Kidney (tissue), 13 donors: ENCODE measurements at regions not wholly inside any gene's neighbourhood (a gene's known extent, or its start where the extent isn't known, plus 50 kb on each side); places are given as distances from the start of the nearest gene placed in this dataset.

Experiments used
- DNase-seq, 5 donors: peaks; one replicate each; pipeline ENCODE4 v3.0.0-alpha.2; 2013 to 2020
- FAIRE-seq: peaks from 2 replicates; lab custom pipeline; 2012; peaks lifted over from hg19 to GRCh38; lab: Jason Lieb, UNC
- H3K27ac ChIP-seq, 2 donors: one replicate each; pipeline ENCODE4 v1.7.0; 2013; ENCODE audit warnings: low read depth in 2 of 2, low read length in 2 of 2, inconsistent platforms in 1 of 2
- H3K27me3 ChIP-seq: one replicate; pipeline ENCODE4 v1.7.1; 2013; ENCODE audit warnings: low read length, inconsistent platforms; ENCODE audit not compliant: control insufficient read depth, insufficient read depth
- H3K36me3 ChIP-seq, 3 donors: one replicate each; pipeline versions ENCODE4 v1.7.0 to v1.7.1; 2013; ENCODE audit warnings: low read length in 3 of 3, control low read depth in 1 of 3, inconsistent platforms in 1 of 3; ENCODE audit not compliant: insufficient read depth in 3 of 3, control insufficient read depth in 2 of 3
- H3K4me1 ChIP-seq, 3 donors: one replicate each; pipeline versions ENCODE4 v1.7.0 to v1.7.1; 2013; ENCODE audit warnings: low read length in 3 of 3, inconsistent platforms in 1 of 3, low read depth in 1 of 3; ENCODE audit not compliant: control insufficient read depth in 2 of 3, insufficient read depth in 2 of 3
- H3K4me3 ChIP-seq, 3 donors: one replicate each; pipeline versions ENCODE4 v1.7.0 to v1.8.1; 2013; ENCODE audit warnings: low read length in 3 of 3, control low read depth in 1 of 3, inconsistent platforms in 1 of 3
- H3K9ac ChIP-seq, 3 donors: one replicate each; pipeline versions ENCODE4 v1.7.0 to v1.7.1; 2013; ENCODE audit warnings: low read length in 3 of 3, control low read depth in 1 of 3, inconsistent platforms in 1 of 3
- H3K9me3 ChIP-seq, 3 donors: one replicate each; pipeline versions ENCODE4 v1.7.0 to v1.7.1; 2013; ENCODE audit warnings: low read length in 3 of 3, control low read depth in 1 of 3, inconsistent platforms in 1 of 3; ENCODE audit not compliant: control insufficient read depth in 2 of 3, insufficient read depth in 1 of 3
- intact Hi-C: fragments of 100-400 bp; cut with DNase I; formaldehyde crosslinking; loops from one replicate; pipeline ENCODE4 v1.11.1; 2022
- TF ChIP-seq, protein P1 (sequence below): IDR thresholded peaks from 3 replicates; pipeline ENCODE4 v1.5.1; 2012; ENCODE audit warnings: mild to moderate bottlenecking, moderate library complexity, borderline replicate concordance; ENCODE audit not compliant: insufficient read depth; ENCODE audit errors: extremely low read depth
- donor health status: control.
- donor health status: control.
- donor health status: control.
- donor health status: control.
- donor health status: control.
- donor health status: DM: yes; HTN: yes; CAD: no.
- donor health status: Normal renal cell carcinoma (clear cell type).

DNA sequence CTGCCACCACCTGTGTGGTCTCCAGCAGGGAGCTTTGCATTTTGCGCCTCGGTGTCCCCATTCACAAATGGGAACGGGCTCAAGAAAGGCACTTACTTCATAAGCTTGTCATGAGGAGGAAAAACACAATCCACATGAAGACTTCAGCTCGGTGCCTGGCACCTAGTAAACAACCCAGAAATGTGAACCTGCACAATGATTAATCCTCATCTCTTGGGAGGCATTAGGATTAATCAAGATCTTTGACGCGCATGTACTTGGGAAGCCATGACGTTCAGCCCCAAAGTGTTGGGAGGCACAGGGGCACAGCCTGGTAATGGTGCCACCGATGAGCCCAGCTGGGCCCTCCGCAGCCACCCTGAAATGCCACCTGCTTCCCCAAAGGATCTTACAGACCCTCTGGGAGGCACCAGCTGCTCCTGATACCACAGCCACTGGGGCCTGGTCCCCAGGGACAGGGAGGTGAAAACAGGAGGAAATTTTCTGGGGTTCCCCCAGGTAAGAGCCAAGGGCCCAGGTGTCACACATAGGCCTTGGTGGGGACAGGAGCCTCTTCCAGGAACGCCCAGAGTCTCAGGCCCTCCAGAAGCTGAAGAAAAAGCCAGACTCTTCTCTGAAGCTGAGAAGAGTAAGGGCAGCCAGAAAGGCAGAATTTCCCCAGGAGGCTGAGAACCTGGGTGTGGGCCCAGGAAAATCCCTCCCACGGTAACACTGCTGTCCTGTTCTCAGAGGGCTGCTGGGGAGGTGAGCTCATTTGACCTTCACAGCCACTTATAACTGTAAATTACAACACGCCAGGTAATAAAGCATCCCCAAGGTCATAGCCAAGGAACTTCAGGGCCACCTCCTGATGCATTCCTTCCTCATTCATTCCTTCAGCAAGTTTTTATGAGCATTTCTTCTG lies 507.5 kb downstream of the SHQ1 start:
- Histone ChIP-seq H3K27ac (no peak overlapping the region), H3K27me3 (no peaks in the 10 kb centered on the region)
- peak in 3 of 5 donors; percentile 30 to 64 (median 39) for DNase-seq

DNA sequence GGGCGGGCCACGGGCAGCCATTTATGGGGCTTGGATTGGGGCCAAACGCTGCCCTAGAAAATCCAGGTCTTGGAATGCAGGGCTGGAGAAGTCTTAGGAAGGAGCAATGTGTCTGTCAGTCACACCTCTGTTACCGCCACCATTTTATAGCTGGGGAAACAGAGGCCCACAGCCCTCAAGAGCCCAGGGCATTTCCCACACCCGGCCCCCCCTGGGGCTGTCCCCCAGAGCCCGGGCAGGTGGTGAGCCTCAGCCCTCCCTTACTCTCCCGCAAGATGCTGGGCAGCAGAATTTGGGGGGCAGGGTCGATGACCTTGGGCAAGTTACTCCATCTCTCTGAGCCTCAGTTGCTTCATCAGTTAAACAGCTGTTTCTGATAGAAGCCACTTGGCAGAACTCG lies 508.2 kb downstream of the SHQ1 start:
- Histone ChIP-seq H3K27ac (no peak overlapping the region), H3K27me3 (no peaks in the 10 kb centered on the region), H3K9ac (no peak overlapping the region), H3K4me1 (peaks cover 3 to 13% (median 12%) of the 10 kb centered on the region in 3 donors), H3K4me3 (no peak overlapping the region), H3K36me3 (no peaks in the 10 kb centered on the region), H3K9me3 (no peaks in the 10 kb centered on the region)
- no peak for DNase-seq
- no peak for FAIRE-seq
- TF ChIP-seq, protein P1, sequence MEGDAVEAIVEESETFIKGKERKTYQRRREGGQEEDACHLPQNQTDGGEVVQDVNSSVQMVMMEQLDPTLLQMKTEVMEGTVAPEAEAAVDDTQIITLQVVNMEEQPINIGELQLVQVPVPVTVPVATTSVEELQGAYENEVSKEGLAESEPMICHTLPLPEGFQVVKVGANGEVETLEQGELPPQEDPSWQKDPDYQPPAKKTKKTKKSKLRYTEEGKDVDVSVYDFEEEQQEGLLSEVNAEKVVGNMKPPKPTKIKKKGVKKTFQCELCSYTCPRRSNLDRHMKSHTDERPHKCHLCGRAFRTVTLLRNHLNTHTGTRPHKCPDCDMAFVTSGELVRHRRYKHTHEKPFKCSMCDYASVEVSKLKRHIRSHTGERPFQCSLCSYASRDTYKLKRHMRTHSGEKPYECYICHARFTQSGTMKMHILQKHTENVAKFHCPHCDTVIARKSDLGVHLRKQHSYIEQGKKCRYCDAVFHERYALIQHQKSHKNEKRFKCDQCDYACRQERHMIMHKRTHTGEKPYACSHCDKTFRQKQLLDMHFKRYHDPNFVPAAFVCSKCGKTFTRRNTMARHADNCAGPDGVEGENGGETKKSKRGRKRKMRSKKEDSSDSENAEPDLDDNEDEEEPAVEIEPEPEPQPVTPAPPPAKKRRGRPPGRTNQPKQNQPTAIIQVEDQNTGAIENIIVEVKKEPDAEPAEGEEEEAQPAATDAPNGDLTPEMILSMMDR = no peak
- intact Hi-C loops = no loop called here

More for the DNA sequence above, 507.5 kb downstream of the SHQ1 start:
- no peaks in the 10 kb centered on the region for H3K36me3 ChIP-seq
- no peak for FAIRE-seq
- TF ChIP-seq, protein P1 = no peak
- H3K4me3 ChIP-seq = no peak overlapping the region
- no peak overlapping the region for H3K9ac ChIP-seq
- peaks cover 3 to 13% (median 12%) of the 10 kb centered on the region in 3 donors for H3K4me1 ChIP-seq
- no peaks in the 10 kb centered on the region for H3K9me3 ChIP-seq
- intact Hi-C loops = no loop called here

DNA sequence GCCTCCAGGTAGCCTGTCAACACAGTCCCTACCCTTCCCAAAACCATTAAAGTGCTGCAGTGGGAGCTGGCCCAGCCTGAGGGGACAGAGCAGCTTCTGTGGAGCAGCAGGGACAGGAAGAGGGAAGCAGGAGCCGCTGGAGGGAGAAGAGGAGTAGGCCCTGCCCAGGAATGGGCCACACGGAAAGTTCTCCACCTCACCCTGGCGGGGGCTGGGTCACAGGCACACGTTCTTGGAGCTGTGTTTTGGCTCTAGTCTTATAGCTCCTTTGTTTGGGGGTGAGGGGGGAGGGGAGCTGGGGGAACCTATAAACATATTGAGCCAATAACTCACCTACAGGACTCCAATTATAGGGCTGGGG lies 508.6 kb downstream of the SHQ1 start:
- no peak overlapping the region for H3K9ac ChIP-seq
- no peaks in the 10 kb centered on the region for H3K9me3 ChIP-seq
- FAIRE-seq = no peak
- TF ChIP-seq, protein P1 = no peak
- no peak overlapping the region for H3K4me3 ChIP-seq
- intact Hi-C loops = no loop called here
- H3K36me3 ChIP-seq = no peaks in the 10 kb centered on the region
- H3K27ac ChIP-seq = peak overlapping the region; percentile 36 to 72
- no peaks in the 10 kb centered on the region for H3K27me3 ChIP-seq
- DNase-seq = no peak
- peaks cover 3 to 13% (median 12%) of the 10 kb centered on the region in 3 donors for H3K4me1 ChIP-seq
